ENCODE measurements at regions not wholly inside any gene's neighbourhood (a gene's known extent, or its start where the extent isn't known, plus 50 kb on each side); places are given as distances from the start of the nearest gene placed in this dataset. TPM values are rescaled to one million over a fixed set of nuclear protein-coding genes. Genes with fewer than 3 reads are reported as not detected.
A peak's percentile ranks its signal among the peaks of the same experiment; 100 is the strongest.

Small RNA genes lying in the stretch of these regions (small RNA-seq; reads per million reads assigned to genes)
- gene AC239809.1 (ENCODE audit: low replicate concordance) (not detected), gene MIR6077 (ENCODE audit: low replicate concordance) (not detected), gene RF00019 (ENCODE audit: low replicate concordance) (not detected), gene RNU1-120P (ENCODE audit: low replicate concordance) (0.63 reads per million, percentile 79 among the genes with 10 or more reads in this experiment), gene RNU1-122P (ENCODE audit: low replicate concordance) (2.0 reads per million, percentile 90 among the genes with 10 or more reads in this experiment), gene RNU1-13P (ENCODE audit: low replicate concordance) (0.32 reads per million, percentile 56 among the genes with 10 or more reads in this experiment), gene RNVU1-1 (ENCODE audit: low replicate concordance) (0.15 reads per million), gene RNVU1-2 (ENCODE audit: low replicate concordance) (not detected), gene RNVU1-3 (ENCODE audit: low replicate concordance) (0.58 reads per million, percentile 77 among the genes with 10 or more reads in this experiment)
